NB4 (cell line): ENCODE measurements at regions not wholly inside any gene's neighbourhood (a gene's known extent, or its start where the extent isn't known, plus 50 kb on each side); places are given as distances from the start of the nearest gene placed in this dataset.

Experiments
- POLR2A ChIP-seq: IDR thresholded peaks from 2 replicates; pipeline ENCODE4 v1.6.1; 2011; ENCODE audit warnings: mild to moderate bottlenecking; ENCODE audit not compliant: insufficient read length; ENCODE audit errors: extremely low read depth
- TF ChIP-seq, protein P1 (sequence below): IDR thresholded peaks from one replicate; pipeline ENCODE4 v1.5.1; 2012; ENCODE audit warnings: low read depth, low read length

DNA sequence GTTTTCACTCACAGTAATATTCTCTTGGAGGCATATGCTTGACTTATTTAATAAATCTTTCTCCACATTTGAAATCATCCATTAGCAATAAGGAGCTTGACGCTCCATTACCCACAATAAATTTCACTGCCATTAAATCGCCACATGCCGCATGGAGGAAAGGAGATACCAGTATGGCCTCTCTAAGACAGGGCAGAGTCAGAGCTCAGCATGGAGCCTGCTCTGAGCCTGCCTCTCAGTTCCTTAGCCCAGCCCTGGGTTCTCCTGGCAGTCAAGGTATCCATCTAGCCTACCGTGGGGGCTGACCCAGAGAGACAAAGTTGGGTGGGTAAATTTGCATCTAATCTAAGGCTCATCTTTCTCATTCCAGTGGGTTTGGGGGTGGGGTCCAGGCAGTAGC is 80.3 kb upstream of the CES5A start:
- TF ChIP-seq, protein P1, sequence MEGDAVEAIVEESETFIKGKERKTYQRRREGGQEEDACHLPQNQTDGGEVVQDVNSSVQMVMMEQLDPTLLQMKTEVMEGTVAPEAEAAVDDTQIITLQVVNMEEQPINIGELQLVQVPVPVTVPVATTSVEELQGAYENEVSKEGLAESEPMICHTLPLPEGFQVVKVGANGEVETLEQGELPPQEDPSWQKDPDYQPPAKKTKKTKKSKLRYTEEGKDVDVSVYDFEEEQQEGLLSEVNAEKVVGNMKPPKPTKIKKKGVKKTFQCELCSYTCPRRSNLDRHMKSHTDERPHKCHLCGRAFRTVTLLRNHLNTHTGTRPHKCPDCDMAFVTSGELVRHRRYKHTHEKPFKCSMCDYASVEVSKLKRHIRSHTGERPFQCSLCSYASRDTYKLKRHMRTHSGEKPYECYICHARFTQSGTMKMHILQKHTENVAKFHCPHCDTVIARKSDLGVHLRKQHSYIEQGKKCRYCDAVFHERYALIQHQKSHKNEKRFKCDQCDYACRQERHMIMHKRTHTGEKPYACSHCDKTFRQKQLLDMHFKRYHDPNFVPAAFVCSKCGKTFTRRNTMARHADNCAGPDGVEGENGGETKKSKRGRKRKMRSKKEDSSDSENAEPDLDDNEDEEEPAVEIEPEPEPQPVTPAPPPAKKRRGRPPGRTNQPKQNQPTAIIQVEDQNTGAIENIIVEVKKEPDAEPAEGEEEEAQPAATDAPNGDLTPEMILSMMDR: no peak
- TF ChIP-seq POLR2A: no peak
